CD14-positive monocyte (primary cell): ENCODE measurements at regions not wholly inside any gene's neighbourhood (a gene's known extent, or its start where the extent isn't known, plus 50 kb on each side); places are given as distances from the start of the nearest gene placed in this dataset.

Experiments
- DNase-seq, 3 donors: peaks; one replicate each; pipeline ENCODE4 v3.0.0-alpha.2; 2011 to 2022
- H2AFZ ChIP-seq: 2 replicates; pipeline ENCODE4 v1.6.0; 2012; ENCODE audit warnings: mild to moderate bottlenecking, low read depth, low read length, inconsistent platforms; ENCODE audit not compliant: insufficient read depth, poor library complexity, severe bottlenecking
- H3K27ac ChIP-seq, 2 donors: 1 replicate in 1 of 2; 2 replicates in 1 of 2; pipeline ENCODE4 v1.5.1; 2012 to 2013; ENCODE audit warnings: low read length in 2 of 2, control low read depth in 1 of 2, inconsistent platforms in 1 of 2, low read depth in 1 of 2, mild to moderate bottlenecking in 1 of 2
- H3K27me3 ChIP-seq, 2 donors: one replicate each; pipeline versions ENCODE4 v1.6.0 to v1.6.1; 2011 to 2013; ENCODE audit warnings: low read length in 2 of 2; ENCODE audit not compliant: control insufficient read depth in 2 of 2, insufficient read depth in 2 of 2
- H3K36me3 ChIP-seq, 2 donors: replicated peaks in 1 of 2; 1 replicate in 1 of 2; 2 replicates in 1 of 2; pipeline versions ENCODE4 v1.5.1 to v1.6.1; 2012 to 2013; ENCODE audit warnings: low read length in 2 of 2, control low read depth in 1 of 2, inconsistent platforms in 1 of 2, mild to moderate bottlenecking in 1 of 2; ENCODE audit not compliant: insufficient read depth in 2 of 2, control insufficient read depth in 1 of 2
- H3K4me1 ChIP-seq, 2 donors: 1 replicate in 1 of 2; 2 replicates in 1 of 2; pipeline versions ENCODE4 v1.5.1 to v1.6.1; 2012 to 2013; ENCODE audit warnings: low read length in 2 of 2, control low read depth in 1 of 2, inconsistent platforms in 1 of 2, mild to moderate bottlenecking in 1 of 2, moderate library complexity in 1 of 2; ENCODE audit not compliant: insufficient read depth in 2 of 2, control insufficient read depth in 1 of 2
- H3K4me2 ChIP-seq: replicated peaks from 2 replicates; pipeline ENCODE3; 2012; ENCODE audit warnings: low read length, moderate library complexity, mild to moderate bottlenecking; ENCODE audit not compliant: poor library complexity, severe bottlenecking; ENCODE audit errors: extremely low read depth
- H3K4me3 ChIP-seq, 3 experiments: fragments of 200-600 bp in 1 of 3; sonication (generic) in 1 of 3; replicated peaks in 1 of 3; 1 replicate in 2 of 3; 2 replicates in 1 of 3; pipeline ENCODE4 v1.5.1; 2011 to 2013; ENCODE audit warnings: low read length in 3 of 3, mild to moderate bottlenecking in 3 of 3, control low read depth in 2 of 3, low read depth in 2 of 3, inconsistent platforms in 1 of 3, moderate library complexity in 1 of 3
- H3K79me2 ChIP-seq: 2 replicates; pipeline ENCODE4 v1.6.0; 2012; ENCODE audit warnings: mild to moderate bottlenecking, control low read depth, inconsistent platforms, low read length, moderate library complexity; ENCODE audit not compliant: insufficient read depth
- H3K9ac ChIP-seq: 2 replicates; pipeline ENCODE4 v1.6.0; 2017; ENCODE audit warnings: low read length, mild to moderate bottlenecking; ENCODE audit not compliant: insufficient read depth, poor library complexity, severe bottlenecking
- H3K9me3 ChIP-seq, 2 donors: replicated peaks in 1 of 2; 1 replicate in 1 of 2; 2 replicates in 1 of 2; pipeline versions ENCODE4 v1.5.1 to v1.6.1; 2012 to 2013; ENCODE audit warnings: low read length in 2 of 2, control low read depth in 1 of 2; ENCODE audit not compliant: control insufficient read depth in 1 of 2, insufficient read depth in 1 of 2
- H4K20me1 ChIP-seq: 2 replicates; pipeline ENCODE4 v1.6.0; 2012; ENCODE audit warnings: mild to moderate bottlenecking, low read length, control low read depth, moderate library complexity; ENCODE audit not compliant: insufficient read depth
- H3K27ac Mint-ChIP-seq, 7 donors: one replicate each; pipeline ENCODE4 v1.8.0; 2020; ENCODE audit warnings: mild to moderate bottlenecking in 7 of 7, mixed read lengths in 7 of 7, moderate library complexity in 6 of 7, inconsistent platforms in 2 of 7
- H3K27me3 Mint-ChIP-seq, 3 donors: one replicate each; pipeline ENCODE4 v1.8.0; 2021 to 2022; ENCODE audit warnings: low read depth in 3 of 3, mild to moderate bottlenecking in 3 of 3, mixed read lengths in 3 of 3, moderate library complexity in 3 of 3, inconsistent platforms in 1 of 3
- H3K36me3 Mint-ChIP-seq, 2 donors: one replicate each; pipeline ENCODE4 v1.8.0; 2020; ENCODE audit warnings: mixed read lengths in 2 of 2, inconsistent platforms in 1 of 2, mild to moderate bottlenecking in 1 of 2
- H3K4me1 Mint-ChIP-seq: one replicate; pipeline ENCODE4 v1.8.0; 2020; ENCODE audit warnings: mild to moderate bottlenecking, mixed read lengths
- H3K4me3 Mint-ChIP-seq, 2 donors: one replicate each; pipeline ENCODE4 v1.8.0; 2020; ENCODE audit warnings: mild to moderate bottlenecking in 2 of 2, mixed read lengths in 2 of 2, moderate library complexity in 1 of 2
- H3K9me3 Mint-ChIP-seq, 7 donors: one replicate each; pipeline ENCODE4 v1.8.0; 2020 to 2022; ENCODE audit warnings: mixed read lengths in 7 of 7, mild to moderate bottlenecking in 6 of 7, moderate library complexity in 6 of 7, inconsistent platforms in 2 of 7
- CTCF ChIP-seq: fragments of 200-600 bp; IDR thresholded peaks from one replicate; pipeline ENCODE4 v1.8.0; 2022; ENCODE audit warnings: antibody characterized with exemption, mild to moderate bottlenecking
- WGBS: methylation state at CpG from one replicate; pipeline ENCODE4 v1.1.5; 2013; ENCODE audit warnings: missing lambda C conversion rate; ENCODE audit not compliant: insufficient coverage; 5-methylcytosine and 5-hydroxymethylcytosine counted together
- intact Hi-C, 2 donors: fragments of 100-400 bp; cut with micrococcal nuclease; formaldehyde crosslinking; loops; one replicate each; pipeline versions ENCODE4 v1.15.0 to v1.15.1; 2023

DNA sequence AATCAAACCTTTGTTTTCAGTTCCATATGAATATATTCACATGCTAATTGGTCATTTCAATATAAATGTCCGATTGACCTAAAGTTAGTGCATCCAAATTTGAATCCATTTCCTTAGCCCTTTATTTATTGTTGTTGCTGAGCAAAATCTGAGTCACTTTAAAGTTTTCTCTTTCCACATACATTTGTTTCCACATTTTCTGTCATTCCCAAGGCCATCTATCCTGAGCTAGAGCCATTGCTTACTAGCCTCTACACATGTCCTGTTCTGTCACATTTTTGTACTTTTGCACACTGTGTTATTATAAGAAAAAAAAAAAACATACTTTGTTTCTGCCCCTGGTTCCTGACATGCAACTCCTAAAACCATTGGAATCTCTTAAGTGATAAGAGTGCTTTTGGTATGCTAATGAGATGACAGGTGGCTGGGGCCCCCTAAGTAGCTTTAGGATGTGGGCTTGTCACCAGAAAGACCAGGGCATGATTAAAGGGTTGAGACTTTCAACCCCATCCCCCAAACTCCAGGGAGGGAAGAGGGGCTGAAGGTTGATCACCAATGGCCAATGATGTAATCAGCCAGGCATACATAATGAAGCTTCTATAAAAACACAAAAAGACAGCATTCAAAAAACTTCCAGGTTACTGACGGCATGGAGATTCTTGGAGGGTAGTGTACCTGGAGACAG is 353.3 kb upstream of the MAGEB16 start:
- no peak overlapping the region for H3K4me3 ChIP-seq
- H3K27me3 Mint-ChIP-seq: peaks cover 0 to 4% (median 3%) of the 10 kb centered on the region in 3 donors

DNA sequence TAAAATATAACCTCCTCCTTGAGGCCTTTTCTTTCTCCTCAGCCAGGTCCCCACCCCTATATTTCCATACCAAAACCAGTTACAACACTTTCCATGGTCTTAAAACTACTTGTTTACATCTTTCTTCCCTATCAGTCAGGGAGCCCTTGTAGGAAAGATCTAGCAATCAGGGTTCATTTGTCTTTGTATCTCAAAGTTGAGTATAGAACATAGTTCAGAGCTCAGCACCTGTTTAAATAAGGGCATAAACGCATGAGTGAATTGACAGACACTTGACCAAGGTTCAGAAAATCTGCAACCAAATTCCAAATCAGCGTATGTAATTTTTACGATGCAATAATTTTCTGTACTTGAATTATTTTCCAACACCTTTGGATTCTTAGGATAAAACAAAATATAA is 352.2 kb upstream of the MAGEB16 start:
- Histone ChIP-seq H3K36me3 (no peaks in the 10 kb centered on the region), H3K79me2 (no peaks in the 10 kb centered on the region), H3K27ac (no peak overlapping the region), H3K4me1 (no peaks in the 10 kb centered on the region), H3K4me2 (no peak overlapping the region), H3K9ac (no peak overlapping the region), H3K27me3 (no peaks in the 10 kb centered on the region), H2AFZ (no peak overlapping the region), H3K4me3 (no peak overlapping the region), H3K9me3 (no peaks in the 10 kb centered on the region), H4K20me1 (no peaks in the 10 kb centered on the region)
- no peak for DNase-seq
- TF ChIP-seq CTCF: no peak
- no peak overlapping the region for H3K27ac Mint-ChIP-seq
- peaks cover 0 to 3% (median 2%) of the 10 kb centered on the region in 3 donors for H3K27me3 Mint-ChIP-seq
- intact Hi-C loops: no loop called here
- no peaks in the 10 kb centered on the region for H3K36me3 Mint-ChIP-seq
- peaks cover 0 to 6% (median 1%) of the 10 kb centered on the region in 7 donors for H3K9me3 Mint-ChIP-seq
- no CpG with 5 or more reads among the region's 3 CpGs for WGBS
- no peaks in the 10 kb centered on the region for H3K4me1 Mint-ChIP-seq
- H3K4me3 Mint-ChIP-seq: no peak overlapping the region

More for the DNA sequence above, 353.3 kb upstream of the MAGEB16 start:
- Histone ChIP-seq H4K20me1 (no peaks in the 10 kb centered on the region), H3K79me2 (no peaks in the 10 kb centered on the region), H3K27me3 (no peaks in the 10 kb centered on the region), H3K4me1 (no peaks in the 10 kb centered on the region), H3K36me3 (no peaks in the 10 kb centered on the region), H3K9me3 (no peaks in the 10 kb centered on the region), H2AFZ (no peak overlapping the region), H3K4me2 (no peak overlapping the region), H3K27ac (no peak overlapping the region), H3K9ac (no peak overlapping the region)
- Mint-ChIP-seq H3K27ac (no peak overlapping the region), H3K36me3 (no peaks in the 10 kb centered on the region), H3K4me1 (no peaks in the 10 kb centered on the region), H3K9me3 (peaks cover 0 to 8% (median 3%) of the 10 kb centered on the region in 7 donors), H3K4me3 (no peak overlapping the region)
- TF ChIP-seq CTCF: no peak
- intact Hi-C loops: no loop called here
- no CpG with 5 or more reads among the region's 2 CpGs for WGBS
- no peak for DNase-seq
